ENCODE measurements at regions not wholly inside any gene's neighbourhood (a gene's known extent, or its start where the extent isn't known, plus 50 kb on each side); places are given as distances from the start of the nearest gene placed in this dataset.

DNA sequence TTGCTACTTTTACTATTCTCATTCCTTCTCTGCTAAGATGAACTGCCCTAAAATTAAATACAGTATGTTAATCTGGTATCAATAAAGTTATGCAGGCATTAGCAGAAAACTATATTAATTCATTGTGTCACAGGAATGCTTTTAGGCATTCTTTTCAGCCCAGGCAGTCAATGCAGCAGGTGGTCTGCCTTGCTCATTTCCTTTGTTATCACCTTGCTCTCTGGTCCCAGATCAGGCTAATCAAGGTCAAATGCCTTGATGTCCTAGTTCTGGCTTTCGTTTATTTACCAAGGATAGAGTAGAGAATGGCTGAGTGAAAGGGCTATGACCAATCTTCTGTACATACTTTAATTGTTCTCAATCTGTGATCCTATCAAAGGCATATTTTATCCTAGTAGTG, 1023.6 kb downstream of the TMEM182 start:
- no peaks in the 10 kb centered on the region for H3K4me1 ChIP-seq (ENCODE audit: insufficient read depth, low read length)
- no peaks in the 10 kb centered on the region for H3K27me3 ChIP-seq (ENCODE audit: control insufficient read depth in 1 of 2, insufficient read depth in 2 of 2, low read length in 2 of 2)
- H3K36me3 ChIP-seq (ENCODE audit: insufficient read depth, low read length), result no peaks in the 10 kb centered on the region
- Mint-ChIP-seq H3K27ac (no peak overlapping the region), H3K9me3 (peaks cover 5% of the 10 kb centered on the region), H3K27me3 (no peaks in the 10 kb centered on the region), H3K4me3 (no peak overlapping the region), H3K4me1 (ENCODE audit: low read depth) (no peaks in the 10 kb centered on the region), H3K36me3 (ENCODE audit: low read depth) (no peaks in the 10 kb centered on the region)
- intact Hi-C loops (cut with DNase I, micrococcal nuclease), result no loop called here
- DNase-seq, result no peak
- no peaks in the 10 kb centered on the region for H3K9me3 ChIP-seq (ENCODE audit: control insufficient read depth in 1 of 2, insufficient read depth in 1 of 2, low read length in 2 of 2)
- ChIA-PET POLR2A (no interaction called here), CTCF (no interaction called here)
- no peak for TF ChIP-seq CTCF (IDR thresholded peaks at IDR 0.05)
- H3K4me3 ChIP-seq (ENCODE audit: low read length), result no peak overlapping the region
- H3K27ac ChIP-seq (ENCODE audit: low read depth in 1 of 2, low read length in 2 of 2), result no peak overlapping the region
- no peak for ATAC-seq (ENCODE audit: poor library complexity)

- Histone ChIP-seq H3K9me3 (ENCODE audit: control insufficient read depth in 1 of 2, insufficient read depth in 1 of 2, low read length in 2 of 2) (no peaks in the 10 kb centered on the region), H3K27me3 (ENCODE audit: control insufficient read depth in 1 of 2, insufficient read depth in 2 of 2, low read length in 2 of 2) (no peaks in the 10 kb centered on the region), H3K4me3 (ENCODE audit: low read length) (no peak overlapping the region), H3K4me1 (ENCODE audit: insufficient read depth, low read length) (no peaks in the 10 kb centered on the region), H3K27ac (ENCODE audit: low read depth in 1 of 2, low read length in 2 of 2) (no peak overlapping the region), H3K36me3 (ENCODE audit: insufficient read depth, low read length) (no peaks in the 10 kb centered on the region)
- Mint-ChIP-seq H3K27me3 (no peaks in the 10 kb centered on the region), H3K9me3 (peaks cover 5% of the 10 kb centered on the region), H3K27ac (no peak overlapping the region), H3K4me3 (no peak overlapping the region), H3K36me3 (ENCODE audit: low read depth) (no peaks in the 10 kb centered on the region), H3K4me1 (ENCODE audit: low read depth) (no peaks in the 10 kb centered on the region)
- intact Hi-C loops (cut with DNase I, micrococcal nuclease), result no loop called here
- DNase-seq, result no peak
- ChIA-PET CTCF (no interaction called here), POLR2A (no interaction called here)
- no peak for ATAC-seq (ENCODE audit: poor library complexity)
- no peak for TF ChIP-seq CTCF (IDR thresholded peaks at IDR 0.05)
These were observed 1024.1 kb downstream of the TMEM182 start for GRCh38 chr2:103785956-103786355.

GRCh38 chr2:103788389-103788788, 1026.6 kb downstream of the TMEM182 start:
- Mint-ChIP-seq H3K4me1 (ENCODE audit: low read depth) (no peaks in the 10 kb centered on the region), H3K27ac (no peak overlapping the region), H3K4me3 (no peak overlapping the region), H3K27me3 (no peaks in the 10 kb centered on the region), H3K36me3 (ENCODE audit: low read depth) (no peaks in the 10 kb centered on the region), H3K9me3 (no peaks in the 10 kb centered on the region)
- TF ChIP-seq CTCF (IDR thresholded peaks at IDR 0.05), result no peak
- H3K27ac ChIP-seq (ENCODE audit: low read depth in 1 of 2, low read length in 2 of 2), result no peak overlapping the region
- H3K9me3 ChIP-seq (ENCODE audit: control insufficient read depth in 1 of 2, insufficient read depth in 1 of 2, low read length in 2 of 2), result no peaks in the 10 kb centered on the region
- ATAC-seq (ENCODE audit: poor library complexity), result no peak
- no peak overlapping the region for H3K4me3 ChIP-seq (ENCODE audit: low read length)
- DNase-seq, result no peak
- no peaks in the 10 kb centered on the region for H3K4me1 ChIP-seq (ENCODE audit: insufficient read depth, low read length)
- POLR2A ChIA-PET, result no interaction called here
- no peaks in the 10 kb centered on the region for H3K27me3 ChIP-seq (ENCODE audit: control insufficient read depth in 1 of 2, insufficient read depth in 2 of 2, low read length in 2 of 2)
- CTCF ChIA-PET, result no interaction called here
- H3K36me3 ChIP-seq (ENCODE audit: insufficient read depth, low read length), result no peaks in the 10 kb centered on the region
- intact Hi-C loops (cut with DNase I, micrococcal nuclease), result no loop called here
